NCI-H2107 (cell line): ENCODE measurements at regions not wholly inside any gene's neighbourhood (a gene's known extent, or its start where the extent isn't known, plus 50 kb on each side); places are given as distances from the start of the nearest gene placed in this dataset.
"Not testable (repeated sequence)": the region's sequence is repeated elsewhere in the genome, so short reads cannot be mapped to it uniquely, and the experiment has no call there.

Experiments used
- DNase-seq: peaks from one replicate; lab custom pipeline; 2025; lab: John Stamatoyannopoulos, UW

DNA sequence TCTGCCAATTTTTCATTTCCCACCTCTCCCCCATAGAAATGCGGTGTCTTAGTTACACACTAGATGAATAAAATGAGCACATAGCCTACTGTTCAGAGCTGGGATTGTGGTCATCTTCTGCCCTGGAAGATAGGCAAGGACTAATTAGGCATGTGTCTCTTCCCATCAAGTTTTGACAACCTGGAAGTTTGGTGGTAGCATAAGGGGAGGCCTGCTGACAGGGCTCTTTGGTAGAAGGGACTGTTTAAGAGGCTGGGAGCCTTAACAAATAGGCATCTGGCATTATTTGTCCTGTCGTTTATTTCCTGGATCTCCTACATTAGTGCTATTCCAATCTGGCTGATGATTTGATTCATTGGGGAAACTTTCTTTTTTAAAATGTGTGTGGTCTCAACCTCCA, 512.3 kb downstream of the ZNF385D start:
- DNase-seq, result no peak

DNA sequence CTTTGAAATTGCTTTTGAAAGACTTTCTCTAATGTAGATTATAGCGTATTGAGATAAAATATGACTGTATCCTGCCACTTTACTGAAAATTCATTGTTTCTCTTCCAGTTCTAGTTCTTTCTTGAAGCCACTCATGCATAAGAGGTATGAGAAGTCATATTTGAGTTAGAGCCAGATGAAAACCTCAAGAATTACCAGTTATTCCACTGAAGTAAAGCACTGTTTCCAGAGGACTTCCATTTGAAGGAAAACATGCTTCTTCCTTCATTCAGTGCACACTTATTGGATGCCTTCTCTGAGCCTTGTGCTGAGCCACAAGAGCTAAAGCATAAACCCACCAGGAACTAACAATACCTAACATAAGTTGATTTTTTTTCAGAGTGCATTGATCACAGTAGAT, 513.4 kb downstream of the ZNF385D start:
- DNase-seq, result no peak

DNA sequence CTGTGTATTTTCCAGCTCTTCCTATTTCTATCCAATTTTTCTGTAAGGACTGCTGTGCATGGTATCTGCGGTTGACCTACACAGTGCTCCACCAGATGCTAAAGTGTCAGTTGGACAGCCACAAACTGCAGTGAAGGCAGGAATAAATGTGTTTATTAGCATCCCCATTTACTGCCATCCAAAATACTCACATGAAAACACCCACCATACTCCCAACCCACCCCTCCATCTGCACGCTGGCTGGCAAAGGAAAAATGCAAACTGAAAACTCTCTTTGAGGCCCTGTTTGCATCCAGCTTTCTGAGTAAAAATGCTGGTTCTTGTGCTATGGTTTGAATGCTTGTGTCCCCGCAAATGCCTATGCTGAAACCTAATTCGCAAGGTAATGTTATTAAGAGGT, 515.5 kb downstream of the ZNF385D start:
- no peak for DNase-seq

DNA sequence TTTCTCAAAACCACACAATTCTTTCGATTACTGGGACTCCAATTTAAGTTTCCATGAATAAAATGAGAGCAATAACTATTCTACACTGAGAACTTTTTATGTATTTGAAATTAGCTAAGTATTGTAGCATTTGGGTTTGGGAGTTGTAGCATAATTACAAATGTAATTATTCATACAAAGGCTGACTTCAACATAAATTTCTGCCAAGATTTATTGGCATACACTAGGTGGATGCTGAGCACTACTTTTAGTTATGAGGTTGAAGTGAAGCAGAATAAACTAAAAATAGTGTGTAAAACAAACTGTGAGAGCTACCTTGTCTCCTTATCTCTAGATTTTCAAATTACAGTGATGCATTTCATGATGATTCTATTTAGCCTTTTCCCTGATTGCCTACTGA, 516.1 kb downstream of the ZNF385D start:
- no peak for DNase-seq

DNA sequence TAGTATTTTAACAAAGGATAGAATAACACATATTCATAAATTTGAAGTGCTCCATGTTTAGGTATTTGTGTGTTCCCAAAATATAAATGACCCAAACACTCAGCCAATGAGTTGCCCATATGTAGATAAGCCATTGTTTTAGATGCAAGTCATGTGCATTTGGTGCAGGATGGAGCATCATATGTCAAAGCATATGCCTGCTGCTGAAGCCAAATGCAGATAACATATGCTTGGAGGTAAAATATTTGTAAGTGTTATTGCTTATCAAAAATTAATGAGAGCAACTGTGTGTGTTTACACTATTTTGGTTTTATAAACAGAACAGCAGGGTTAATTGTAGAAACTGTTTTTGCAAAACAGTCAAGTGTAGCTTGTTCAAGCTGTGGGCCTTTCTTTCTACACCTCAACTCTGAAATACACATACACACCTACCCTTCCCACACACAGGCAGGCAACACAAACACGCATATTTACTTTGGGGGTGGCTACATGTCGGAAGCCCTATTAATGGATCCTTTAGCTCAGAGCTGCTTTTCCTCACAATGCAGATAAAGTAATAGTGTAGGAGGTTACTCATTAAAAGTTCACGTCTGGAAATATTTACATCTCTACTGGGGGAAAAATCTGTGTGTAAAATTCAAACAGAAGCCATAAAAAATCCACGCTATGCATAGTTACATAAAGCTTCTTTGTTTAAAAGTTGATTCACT, 521.4 kb downstream of the ZNF385D start:
- no peak for DNase-seq

DNA sequence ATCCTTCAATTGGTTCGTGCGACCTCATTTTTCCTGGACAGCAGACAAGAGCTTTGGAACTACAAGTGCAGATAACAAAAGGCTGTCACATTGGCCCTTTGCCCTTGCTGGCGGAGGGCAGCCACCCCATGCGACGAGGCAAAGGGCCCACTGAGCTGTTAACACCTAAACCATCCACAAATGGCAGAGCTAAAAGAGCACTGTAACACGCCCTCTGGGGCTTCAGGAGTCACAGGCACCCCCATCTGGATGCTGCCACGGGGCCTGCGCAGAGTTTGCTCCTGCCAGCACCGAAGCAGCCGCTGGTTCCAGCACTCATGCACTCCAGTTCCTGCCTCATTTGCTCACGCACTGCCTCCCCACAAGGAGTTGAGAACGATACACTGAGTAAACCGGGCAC, 524.9 kb downstream of the ZNF385D start:
- DNase-seq, result no peak

DNA sequence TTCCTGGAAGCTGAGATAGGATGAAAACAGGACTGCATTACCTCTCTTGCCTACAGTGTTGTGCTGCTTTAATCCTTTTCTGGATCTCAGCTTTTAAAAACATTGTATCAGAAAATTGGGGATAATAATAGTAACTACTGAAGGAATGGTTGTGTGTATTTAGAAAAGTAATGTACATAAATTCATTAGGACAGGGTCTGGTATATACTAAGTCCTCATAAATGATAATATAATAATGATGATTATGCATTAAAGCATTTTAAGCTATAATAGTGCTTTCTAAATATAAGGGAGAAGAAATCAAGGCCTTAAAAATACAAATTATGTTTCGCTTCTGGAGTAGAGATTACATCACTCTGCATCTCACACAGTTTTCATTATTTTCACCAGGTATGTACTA, 530.1 kb downstream of the ZNF385D start:
- no peak for DNase-seq

DNA sequence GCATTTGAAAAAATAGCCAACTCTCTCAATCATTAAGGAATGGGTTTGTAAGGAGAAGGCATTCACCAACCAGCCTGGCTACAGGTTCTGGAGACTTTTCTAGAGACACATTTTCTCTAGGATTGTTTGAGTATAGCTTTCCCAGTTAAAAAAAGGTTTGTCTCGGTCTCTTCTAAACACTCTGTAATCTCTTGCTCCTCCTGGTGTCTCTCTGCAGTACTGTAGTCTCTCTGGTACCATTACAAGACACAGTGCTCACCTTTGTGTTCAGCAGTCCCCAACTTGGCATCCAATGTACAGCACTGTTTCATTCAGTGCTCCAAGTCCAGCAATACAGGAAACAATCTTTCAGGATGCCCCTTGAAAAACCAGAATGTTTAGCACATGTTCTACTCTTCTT, 534.4 kb downstream of the ZNF385D start:
- DNase-seq, result no peak

DNA sequence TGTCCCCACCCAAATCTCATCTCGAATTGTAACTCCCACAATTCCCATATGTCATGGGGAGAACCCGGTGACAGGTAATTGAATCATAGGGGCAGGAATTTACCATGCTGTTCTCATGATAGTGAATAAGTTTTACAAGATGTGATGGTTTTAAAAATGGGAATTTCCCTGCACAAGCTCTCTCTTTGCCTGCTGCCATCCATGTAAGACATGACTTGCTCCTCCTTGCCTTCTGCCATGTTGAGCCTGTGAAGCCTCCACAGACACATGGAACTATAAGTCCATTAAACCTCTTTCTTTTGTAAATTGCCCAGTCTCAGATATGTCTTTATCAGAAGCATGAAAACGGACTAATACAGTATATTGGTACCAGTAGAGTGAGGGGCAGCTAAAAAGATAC, 546.9 kb downstream of the ZNF385D start:
- not testable (repeated sequence) for DNase-seq

DNA sequence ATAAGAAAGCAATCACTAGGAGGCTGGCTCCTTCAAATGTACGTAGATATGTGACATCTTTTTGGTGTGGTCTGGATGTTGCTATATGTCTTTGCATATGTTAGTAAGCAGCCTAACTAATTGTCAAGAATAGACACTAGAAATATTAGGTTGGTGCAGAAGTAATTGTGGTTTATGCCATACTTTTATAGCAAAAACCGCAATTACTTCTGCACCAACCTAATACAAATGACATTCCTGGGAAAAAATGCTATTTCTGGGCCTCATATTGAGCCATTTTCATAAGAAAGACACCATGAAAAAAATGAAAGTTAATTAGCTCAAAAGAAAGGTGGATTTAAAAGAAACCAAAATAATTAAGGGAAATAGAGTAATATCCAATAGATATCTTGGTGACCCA, 555.8 kb downstream of the ZNF385D start:
- no peak for DNase-seq

DNA sequence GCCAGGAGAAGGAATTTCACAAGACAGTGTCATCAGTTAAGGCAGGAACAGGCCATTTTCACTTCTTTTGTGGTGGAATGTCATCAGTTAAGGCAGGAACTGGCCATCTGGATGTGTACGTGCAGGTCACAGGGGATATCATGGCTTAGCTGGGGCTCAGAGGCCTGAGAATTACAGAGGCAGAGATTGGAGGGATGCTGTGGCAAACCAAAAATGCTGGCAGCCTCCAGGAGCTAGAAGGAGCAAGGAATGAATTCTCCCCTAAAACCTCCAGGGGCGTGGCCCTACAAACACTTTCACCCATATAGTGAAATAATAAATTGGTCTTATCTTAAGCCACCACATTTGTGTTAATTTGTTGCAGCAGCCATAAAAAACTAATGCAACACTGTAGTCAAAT, 557.0 kb downstream of the ZNF385D start:
- DNase-seq, result not testable (repeated sequence)

DNA sequence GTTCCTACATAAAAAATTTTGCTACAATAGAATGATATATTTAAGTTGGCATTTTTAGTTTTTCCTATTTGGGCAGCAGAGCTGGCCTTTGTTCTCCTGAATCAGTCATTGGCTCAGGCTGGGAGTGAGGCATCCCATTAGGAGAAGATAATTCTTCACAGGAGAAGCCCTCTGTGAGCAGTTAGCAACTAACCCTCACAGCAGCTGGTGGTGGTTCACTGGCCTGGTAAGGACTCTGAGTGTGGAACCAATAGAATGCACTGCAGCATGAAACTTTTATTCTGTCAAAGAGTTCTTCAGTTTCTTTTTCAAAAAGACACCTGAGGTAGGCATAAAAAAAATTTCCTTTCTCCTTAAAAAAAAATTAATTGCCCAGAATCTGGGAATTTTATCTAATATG, 562.6 kb downstream of the ZNF385D start:
- DNase-seq, result no peak

DNA sequence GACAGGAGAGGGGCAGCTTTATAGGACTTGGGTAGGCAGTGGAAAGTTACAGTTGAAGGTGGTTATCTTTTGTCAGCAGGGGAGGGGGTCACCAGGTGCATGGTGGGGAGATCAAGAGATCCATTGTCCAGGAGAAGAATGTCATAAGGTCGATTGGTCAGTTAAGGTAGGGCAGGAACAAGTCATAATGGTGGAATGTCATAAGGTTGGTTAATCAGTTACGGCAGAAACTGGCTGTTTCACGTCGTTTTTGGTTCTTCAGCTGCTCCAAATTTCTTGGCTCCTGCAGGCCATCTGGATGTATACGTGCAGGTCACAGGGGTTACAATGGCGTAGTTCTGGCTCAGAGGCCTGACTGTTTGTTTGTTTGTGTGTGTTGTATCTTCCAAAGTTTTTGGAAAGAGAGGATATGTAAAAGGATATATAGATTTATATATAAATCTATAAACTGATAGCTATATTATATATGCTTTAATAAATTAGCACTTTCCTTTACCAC, 565.1 kb downstream of the ZNF385D start:
- no peak for DNase-seq

DNA sequence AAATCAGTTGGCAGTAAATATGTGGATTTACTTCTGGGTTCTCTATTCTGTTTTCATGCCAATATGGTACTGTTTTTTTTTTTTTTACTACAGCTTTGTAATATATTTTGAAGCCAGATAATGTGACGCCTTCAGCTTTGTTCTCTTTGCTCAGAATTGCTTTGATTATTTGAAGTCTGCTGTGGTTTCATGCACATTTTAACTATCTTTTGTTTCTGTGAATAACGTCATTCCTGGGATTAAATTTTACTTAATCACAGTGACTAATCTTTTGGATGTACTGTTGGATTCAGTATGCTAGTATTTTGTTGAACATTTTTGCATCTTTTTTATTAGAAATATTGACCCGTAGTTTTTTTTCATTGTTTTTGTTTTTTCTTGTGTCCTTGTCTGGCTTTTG, 576.5 kb downstream of the ZNF385D start:
- no peak for DNase-seq

DNA sequence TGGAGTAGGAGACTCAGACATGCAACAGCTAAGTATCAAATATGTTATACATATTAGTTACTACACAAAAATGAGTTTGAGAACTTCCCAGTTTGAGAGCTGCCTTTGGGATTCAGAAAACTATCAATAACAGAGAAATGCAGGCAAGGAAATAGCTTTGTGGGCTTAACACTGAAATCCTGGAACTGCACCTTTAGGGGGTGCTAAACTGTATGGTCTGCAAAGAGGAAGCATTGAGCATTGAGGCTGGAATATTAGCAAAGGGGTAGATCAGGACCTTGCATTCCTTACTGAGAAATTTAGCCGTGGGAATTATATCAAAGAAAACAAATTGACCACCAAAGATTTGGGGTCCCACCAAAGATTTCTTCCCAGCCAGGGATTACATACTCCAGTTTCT, 580.0 kb downstream of the ZNF385D start:
- no peak for DNase-seq

DNA sequence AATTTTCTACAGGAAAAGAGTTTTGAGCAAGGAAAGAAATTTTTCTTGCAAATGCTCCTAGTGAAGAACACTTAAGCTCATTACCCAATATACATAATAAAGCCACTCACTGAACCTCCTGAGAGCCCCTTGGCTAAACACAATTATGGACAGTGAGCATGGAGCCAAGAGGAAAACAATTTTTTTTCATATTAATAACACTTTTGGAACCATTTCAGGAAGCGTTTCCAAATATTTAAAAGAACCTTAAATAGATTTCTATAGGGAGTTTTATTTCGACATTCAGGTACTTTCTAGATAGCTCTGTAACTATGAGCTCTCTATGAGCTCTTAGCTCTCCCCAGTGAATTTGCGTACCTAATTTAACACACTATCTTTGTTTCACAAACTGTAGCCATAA, 581.1 kb downstream of the ZNF385D start:
- DNase-seq, result no peak

DNA sequence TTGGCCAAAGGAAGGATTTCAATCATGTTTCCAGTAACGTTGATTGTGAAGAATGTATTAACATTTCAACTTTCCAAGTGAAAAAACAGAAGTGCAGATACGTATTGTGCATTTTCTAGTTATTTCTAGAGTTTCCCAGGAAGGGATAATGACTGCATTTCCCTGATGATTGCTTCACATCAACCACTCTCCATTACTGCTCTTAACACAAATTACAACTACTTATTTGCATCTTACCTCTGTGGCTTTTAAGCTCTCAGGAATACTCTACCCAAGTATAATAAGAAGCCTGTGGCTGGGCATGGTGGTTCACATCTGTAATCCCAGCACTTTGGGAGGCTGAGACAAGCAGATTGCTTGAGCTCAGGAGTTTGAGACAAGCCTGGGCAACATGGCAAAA, 582.5 kb downstream of the ZNF385D start:
- no peak for DNase-seq

DNA sequence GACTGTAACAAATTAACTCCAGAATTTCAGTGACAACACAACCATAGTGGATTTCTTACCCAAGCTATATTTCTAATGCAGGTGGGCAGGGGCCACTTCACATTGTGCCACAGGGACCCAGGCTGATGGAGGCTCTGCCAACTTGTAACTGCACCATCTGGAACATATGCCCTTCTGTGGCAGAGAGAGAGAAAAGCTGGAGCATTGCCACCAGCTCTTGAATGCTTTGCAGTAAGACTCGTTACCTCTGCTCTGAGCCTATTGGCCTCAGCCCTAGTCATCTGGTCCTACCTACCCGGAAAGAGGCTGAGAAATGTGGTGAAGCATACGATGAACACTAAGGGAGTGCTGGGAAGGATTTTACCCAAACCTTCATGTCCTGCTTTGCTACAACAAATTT, 587.1 kb downstream of the ZNF385D start:
- DNase-seq, result no peak

DNA sequence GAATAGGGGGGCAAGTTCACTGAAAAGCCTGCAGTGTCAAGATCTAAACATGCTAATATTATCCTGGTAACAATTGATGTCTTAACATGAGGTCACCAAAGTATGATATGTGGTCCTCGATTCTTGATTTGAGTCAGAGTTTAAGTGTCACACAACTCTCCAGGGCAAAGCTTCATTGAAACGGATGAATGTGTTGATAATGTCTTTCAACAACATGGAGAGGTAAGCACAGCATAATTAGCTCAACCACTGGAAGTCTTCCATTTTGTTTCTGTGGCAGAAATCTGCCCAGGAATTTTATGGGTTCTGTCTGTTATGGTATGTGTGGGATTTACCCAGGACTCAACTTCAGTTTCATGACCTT, 591.5 kb downstream of the ZNF385D start:
- no peak for DNase-seq

DNA sequence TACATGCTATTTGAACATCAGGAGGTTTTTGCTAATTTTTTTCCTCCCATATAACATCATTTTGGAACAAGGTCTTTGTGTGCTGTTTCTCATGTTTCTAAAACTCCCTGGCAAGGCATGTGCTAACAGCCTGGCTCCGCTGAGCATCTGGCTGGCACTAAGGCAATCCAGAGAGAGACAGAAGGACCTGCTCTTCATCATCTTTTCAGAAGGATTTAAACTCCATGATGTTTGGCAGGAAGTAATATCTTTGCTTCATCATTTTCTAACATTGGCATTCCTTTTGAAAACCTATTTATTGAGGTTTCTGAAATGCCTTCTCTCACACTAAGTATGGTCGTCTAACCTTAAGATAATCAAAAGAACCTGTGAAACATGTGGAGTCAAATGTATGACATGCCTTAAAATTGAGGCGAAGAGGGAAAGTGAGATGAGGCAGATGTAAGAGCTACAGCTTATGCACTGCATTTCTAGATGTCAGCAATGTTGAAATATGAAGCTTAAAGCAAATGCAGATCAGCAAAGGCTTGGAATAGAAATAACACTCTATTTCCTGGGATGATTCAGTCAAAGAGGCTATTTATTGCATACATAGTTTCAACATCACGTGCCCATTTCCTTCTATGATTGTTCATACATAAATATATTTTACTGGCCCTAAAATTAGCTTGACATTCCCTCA, 592.0 kb downstream of the ZNF385D start:
- DNase-seq, result no peak

DNA sequence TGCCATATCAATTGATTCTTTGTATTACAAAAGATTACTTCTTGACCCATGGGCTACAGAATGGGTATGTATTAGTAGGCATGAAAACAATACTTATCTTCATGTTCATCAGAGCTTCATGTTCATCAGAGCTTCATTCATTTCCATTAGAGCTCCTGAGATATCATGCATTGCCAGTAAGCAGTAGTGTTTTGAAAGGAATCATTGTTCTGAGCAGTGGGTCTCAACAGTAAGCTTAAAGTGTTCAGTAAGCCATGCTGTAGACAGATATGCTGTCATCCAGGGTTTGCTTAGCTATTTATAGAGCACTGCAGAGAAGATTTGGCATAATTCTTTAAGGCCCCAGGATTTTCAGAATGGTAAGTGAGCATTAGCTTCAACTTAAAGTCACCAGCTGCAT, 596.1 kb downstream of the ZNF385D start:
- DNase-seq, result no peak

DNA sequence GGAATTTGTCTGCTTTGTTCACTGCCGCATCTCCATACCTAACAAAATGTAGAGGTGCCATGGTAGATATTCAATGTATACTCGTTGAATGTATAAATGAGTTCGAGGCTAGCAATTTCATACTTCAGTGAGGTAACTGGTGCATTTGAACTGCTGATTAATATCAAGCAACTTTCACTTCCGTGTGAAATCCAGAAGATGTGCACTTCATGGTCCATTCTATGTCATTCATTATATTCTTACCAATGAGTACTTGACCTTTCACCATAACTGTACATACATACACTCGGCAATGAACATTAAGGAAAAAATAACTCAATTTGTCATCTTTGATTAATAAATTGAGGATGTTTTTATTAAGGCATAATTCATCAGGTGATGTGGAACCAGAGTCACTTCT, 598.5 kb downstream of the ZNF385D start:
- DNase-seq, result no peak

DNA sequence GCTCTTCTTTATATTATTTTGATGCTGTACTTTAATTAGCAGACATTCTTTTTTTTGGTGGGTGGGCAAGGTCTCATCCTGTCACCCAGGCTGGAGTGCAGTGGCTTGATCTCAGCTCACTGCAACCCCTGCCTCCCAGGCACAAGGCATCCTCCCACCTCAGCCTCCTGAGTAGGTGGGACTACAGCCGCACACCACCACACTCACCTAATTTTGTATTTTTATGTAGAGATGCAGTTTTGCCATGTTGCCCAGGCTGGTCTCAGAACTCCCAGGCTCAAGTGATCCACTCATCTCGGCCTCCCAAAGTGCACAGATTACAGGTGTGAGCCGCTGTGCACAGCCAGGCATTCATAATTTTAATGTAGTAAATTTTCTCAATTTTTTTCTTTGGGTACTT, 608.1 kb downstream of the ZNF385D start:
- no peak for DNase-seq

DNA sequence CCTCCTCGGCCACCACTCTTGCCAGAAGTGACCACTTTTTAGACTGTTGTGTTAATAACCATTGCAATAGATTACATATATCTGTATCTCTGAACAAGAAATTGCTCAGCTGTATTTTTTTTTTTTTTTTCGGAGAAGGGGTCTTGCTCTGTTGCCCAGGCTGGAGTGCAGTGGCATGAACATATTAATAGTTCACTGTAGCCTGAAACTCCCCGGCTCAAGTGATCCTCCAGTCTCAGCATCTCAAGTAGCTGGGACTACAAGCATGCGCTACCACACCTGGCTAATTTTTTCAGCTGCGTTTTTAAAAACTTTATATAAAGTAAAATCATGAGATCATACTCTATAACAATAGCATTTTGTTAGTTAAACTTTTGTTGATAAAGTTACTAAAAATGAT, 609.0 kb downstream of the ZNF385D start:
- no peak for DNase-seq
